NOMO-1 (cell line): ENCODE measurements at regions not wholly inside any gene's neighbourhood (a gene's known extent, or its start where the extent isn't known, plus 50 kb on each side); places are given as distances from the start of the nearest gene placed in this dataset.

Source experiments
- DNase-seq, 2 experiments: peaks; one replicate each; lab custom pipeline; 2025; ENCODE audit not compliant: unreplicated experiment in 2 of 2; lab: John Stamatoyannopoulos, UW

DNA sequence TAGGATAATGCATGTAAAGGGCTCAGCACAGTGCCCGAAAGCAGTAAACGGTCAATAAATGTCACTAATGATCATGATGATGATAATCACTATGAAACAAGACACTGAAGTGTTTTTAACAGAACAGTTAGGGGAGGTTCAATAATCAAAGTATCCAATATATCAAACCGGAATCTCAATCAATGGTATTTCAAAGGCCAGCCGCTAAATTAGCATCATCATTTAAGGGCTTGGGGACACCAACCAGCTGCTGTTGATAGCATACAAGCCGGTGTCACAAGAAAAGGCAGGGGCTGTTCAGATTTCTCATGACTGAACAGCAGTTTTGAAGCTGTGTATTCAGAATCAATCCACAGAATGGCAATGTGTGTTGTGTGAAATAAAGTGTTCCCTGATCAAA lies 316.0 kb upstream of the NPVF start:
- DNase-seq = no peak

DNA sequence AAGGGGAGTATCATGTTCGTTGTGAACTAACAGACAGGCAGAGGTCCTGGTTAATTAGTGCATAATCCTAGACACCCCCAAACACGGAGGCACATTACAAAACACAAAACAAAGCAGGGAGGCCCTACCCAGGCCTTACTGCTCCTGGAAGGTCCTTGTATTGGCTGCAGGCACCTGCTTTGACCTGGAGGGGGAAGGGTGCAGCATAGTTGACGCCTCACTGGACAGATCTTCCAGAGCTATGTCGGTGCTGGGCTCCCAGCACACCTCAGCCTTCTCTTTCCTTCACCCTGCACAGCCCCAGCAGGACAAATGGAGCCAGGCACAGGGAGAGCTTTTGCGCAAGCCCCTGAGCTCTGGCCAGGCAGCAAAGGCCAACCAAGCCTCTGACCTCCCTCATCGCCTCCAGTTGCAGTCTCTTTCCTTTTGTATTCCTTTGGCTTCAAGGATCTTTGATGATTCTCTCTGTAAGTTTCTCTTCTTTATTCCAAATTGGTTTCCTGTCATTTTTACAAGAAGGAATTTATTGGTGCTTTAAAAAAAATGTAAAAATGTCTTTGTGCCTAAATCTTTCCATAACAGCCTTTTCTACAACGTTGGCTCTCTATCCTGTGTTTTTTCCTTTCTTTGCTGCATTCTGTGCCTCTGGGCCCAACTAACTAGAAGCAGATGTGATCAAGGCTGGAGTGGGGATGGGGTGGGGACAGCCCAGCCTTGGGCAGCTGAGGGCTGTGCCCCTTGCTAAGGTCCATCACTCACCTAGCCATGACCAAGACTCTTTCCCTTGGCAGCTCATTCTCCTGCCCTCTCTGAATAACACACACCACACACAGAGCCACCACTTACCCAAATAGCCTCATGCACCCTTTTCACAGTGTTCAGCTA lies 317.1 kb upstream of the NPVF start:
- no peak for DNase-seq

DNA sequence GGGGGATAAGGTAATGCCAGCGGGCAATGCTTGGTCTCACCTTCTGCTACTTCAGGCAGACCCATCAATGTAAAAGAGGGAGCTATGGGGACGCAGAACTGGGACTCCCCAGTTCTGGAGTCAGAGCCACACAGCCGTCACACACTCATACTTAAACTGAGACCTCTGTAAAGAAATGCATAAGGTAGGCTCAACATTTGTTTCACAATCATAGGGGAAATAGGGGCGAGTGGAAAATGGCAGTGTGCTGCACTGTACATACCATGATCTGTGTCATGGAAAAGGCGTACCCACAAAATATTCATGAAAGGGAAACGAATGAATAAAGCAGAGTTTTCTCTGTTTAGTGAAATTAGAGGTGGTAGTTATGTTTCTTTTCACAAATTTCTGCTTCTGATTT lies 318.0 kb upstream of the NPVF start:
- DNase-seq = no peak

DNA sequence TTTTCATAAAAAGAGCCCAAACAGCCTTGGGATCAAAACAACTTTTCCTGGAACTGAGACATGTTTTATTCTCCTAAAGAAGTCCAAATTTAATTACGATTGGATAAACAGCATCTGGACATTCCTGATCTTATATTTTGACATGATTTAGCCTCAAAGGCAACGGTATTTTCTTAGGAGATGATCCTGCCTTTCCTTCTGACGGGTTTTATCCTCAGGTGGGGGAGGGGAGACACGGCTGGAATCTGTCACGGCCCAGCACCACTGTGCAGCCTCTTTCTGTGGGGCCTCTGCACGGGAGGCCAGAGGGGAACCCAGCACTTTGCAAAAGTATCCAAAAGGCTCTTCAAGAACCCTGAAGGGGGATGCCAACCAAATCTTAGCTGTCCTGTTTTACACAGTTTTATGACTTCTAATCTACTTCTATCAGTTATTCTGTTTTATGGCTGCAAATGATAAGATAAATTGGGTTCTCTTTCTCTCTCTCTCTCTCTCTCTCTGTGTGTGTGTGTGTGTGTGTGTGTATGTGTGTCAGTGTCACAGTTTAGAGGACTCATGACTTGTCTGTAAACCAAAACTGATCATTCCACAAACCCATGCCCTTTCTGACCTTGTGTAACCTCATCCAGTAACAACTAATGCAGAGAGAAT lies 321.1 kb upstream of the NPVF start:
- DNase-seq = no peak

- no peak for DNase-seq
These were observed 321.9 kb upstream of the NPVF start for GRCh38 chr7:25550149-25550548.

- DNase-seq = no peak
These were observed 324.7 kb upstream of the NPVF start for GRCh38 chr7:25552998-25553397.

GRCh38 chr7:25553580-25554291 lies 325.4 kb upstream of the NPVF start:
- no peak for DNase-seq

- no peak for DNase-seq
These were observed 329.2 kb upstream of the NPVF start for GRCh38 chr7:25557379-25557917.

GRCh38 chr7:25557930-25558329 lies 329.6 kb upstream of the NPVF start:
- DNase-seq = no peak

GRCh38 chr7:25558605-25559004 lies 330.3 kb upstream of the NPVF start:
- no peak for DNase-seq

DNA sequence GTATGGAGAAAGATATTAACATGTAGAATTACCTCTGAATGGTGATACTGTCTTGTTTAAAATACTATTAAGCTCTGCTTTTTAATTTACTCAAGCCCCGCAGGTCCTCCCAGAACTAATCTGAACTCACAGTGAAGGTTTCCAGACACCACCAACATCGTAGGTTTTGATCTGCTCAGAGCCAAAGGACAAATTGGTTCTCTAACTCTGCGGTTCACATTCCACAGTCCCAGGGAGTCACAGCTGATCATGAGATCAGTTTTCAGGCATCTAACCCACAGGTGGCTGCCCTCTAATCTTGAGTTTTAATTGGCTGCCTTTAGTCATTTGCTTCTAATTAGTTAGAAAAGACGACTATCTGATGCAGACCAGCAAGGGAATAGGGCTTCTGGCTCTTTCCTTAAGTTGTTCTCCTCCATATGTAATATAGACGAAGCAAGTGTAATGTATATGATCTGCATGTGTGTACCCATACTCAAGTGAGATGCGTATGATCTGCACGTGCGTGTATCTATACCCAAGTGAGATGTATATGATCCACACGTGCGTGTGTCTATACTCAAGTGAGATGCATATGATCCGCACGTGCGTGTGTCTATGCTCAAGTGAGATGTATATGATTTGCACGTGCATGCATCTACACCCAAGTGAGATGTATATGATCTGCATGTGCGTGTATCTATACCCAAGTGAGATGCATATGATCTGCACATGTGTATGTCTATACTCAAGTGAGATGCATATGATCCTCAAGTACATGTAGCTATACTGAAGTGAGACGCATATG lies 331.5 kb upstream of the NPVF start:
- no peak for DNase-seq

- DNase-seq = no peak
These were observed 334.4 kb upstream of the NPVF start for GRCh38 chr7:25562673-25563182.

DNA sequence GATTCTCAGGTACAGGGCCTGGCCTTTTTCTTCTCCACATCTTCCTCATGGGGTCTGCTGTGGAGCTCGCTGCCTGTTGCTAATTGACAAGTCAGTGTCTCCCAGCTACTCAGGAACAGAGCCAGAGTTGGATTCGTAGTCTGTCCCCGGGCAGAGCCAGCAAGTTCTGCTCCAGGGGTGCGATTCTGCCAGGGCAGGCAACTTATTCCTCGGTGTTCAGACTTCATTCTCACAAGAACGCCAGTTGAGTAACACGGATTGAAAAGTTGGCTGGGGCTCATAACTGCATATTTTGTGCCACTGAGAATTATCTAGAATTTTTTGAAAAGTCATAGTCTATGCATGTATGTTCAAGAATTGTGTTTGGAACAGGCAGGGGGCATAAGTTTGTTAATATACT lies 336.7 kb upstream of the NPVF start:
- DNase-seq = no peak

GRCh38 chr7:25565949-25566348 lies 337.7 kb upstream of the NPVF start:
- peak; percentile 27 to 44 for DNase-seq

DNA sequence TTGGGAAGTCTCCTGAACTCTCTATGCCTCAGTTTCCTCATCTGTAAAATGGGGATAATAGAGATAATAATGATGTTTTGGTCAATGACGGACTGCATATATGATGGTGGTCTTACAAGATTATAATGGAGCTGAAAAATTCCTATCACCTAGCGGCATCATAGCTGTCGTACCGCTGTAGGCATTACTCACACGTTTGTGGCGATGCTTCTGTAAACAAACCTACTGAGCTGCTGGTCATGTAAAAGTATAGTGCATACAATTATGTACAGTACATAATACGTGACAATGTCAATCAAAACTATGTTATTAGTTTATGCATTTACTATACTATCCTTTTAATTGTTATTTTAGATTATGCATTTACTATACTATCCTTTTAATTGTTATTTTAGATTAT lies 339.1 kb upstream of the NPVF start:
- no peak for DNase-seq

GRCh38 chr7:25569765-25570164 lies 341.5 kb upstream of the NPVF start:
- DNase-seq = no peak

GRCh38 chr7:25572423-25572822 lies 344.1 kb upstream of the NPVF start:
- no peak for DNase-seq

GRCh38 chr7:25574828-25575227 lies 346.5 kb upstream of the NPVF start:
- DNase-seq = no peak

DNA sequence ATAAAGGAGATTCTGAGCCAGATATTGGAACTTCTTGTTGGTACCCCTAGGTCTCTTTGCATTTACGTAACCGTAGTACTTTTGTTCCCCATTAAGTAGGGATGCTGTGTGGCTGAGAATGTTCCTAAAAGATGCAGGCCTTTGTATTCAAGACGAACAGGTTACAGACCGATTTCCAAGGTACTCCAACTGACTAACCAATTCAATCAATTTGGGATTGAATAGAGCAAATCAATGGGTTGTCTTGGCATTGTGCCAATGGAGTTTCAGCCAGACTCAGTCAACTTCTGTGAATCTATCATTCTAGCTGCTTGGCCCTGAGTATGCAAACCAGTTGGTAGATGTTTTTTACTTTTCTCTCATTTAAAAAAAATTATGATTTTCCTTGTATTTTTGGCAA lies 347.3 kb upstream of the NPVF start:
- DNase-seq = no peak

GRCh38 chr7:25578991-25579777 lies 350.9 kb upstream of the NPVF start:
- DNase-seq = no peak
